GM12878 (cell line): ENCODE measurements at regions not wholly inside any gene's neighbourhood (a gene's known extent, or its start where the extent isn't known, plus 50 kb on each side); places are given as distances from the start of the nearest gene placed in this dataset.

ENCODE experiments used
- ATAC-seq: fragments of 200-7000 bp; cut with Tn5 transposase; 3 replicates; pipeline ENCODE4 v1.9.1; 2020; ENCODE audit warnings: mild to moderate bottlenecking, moderate library complexity
- BruUV-seq: library from RNA; stranded (reverse); fragments of 400-500 nt; replicated peaks from 2 replicates; lab custom pipeline; 2021; lab: Mats Ljungman, UMichigan
- CTCF ChIA-PET: fragments of 300-600 bp; sonication (Branson Sonifier 250); formaldehyde crosslinking; extraction: SDS; loops from one replicate; lab custom pipeline; 2021; ENCODE audit warnings: inconsistent platforms; lab: Yijun Ruan, JAX
- POLR2A ChIA-PET: fragments of 350-600 bp; formaldehyde crosslinking; extraction: SDS; loops from one replicate; lab custom pipeline; 2021; ENCODE audit warnings: inconsistent platforms; lab: Charles Lee
- RAD21 ChIA-PET: fragments of 300-600 bp; sonication (Branson Sonifier 250); formaldehyde crosslinking; loops from one replicate; lab custom pipeline; 2023; ENCODE audit warnings: antibody characterized with exemption; ENCODE audit not compliant: unreplicated experiment; lab: Charles Lee
- SMC1A ChIA-PET: fragments of 300-600 bp; sonication (Branson Sonifier 250); formaldehyde crosslinking; loops from one replicate; lab custom pipeline; 2023; ENCODE audit not compliant: unreplicated experiment, uncharacterized antibody; lab: Charles Lee
- DNase-seq: peaks from one replicate; pipeline ENCODE4 v3.0.0-alpha.2; 2011; ENCODE audit warnings: low read depth, low spot score
- FAIRE-seq: peaks from 3 replicates; lab custom pipeline; 2011; peaks lifted over from hg19 to GRCh38; lab: Jason Lieb, UNC
- H2AFZ ChIP-seq: 2 replicates; pipeline ENCODE4 v1.6.0; 2011; ENCODE audit warnings: low read depth, low read length, control low read depth; ENCODE audit not compliant: control insufficient read depth
- H3K27ac ChIP-seq: 2 replicates; pipeline ENCODE4 v1.5.1; 2011; ENCODE audit warnings: control low read depth; ENCODE audit not compliant: control insufficient read depth, insufficient read depth
- H3K27me3 ChIP-seq, 2 experiments: replicated peaks in 1 of 2; 2 replicates each; pipeline versions ENCODE4 v1.6.0 to v1.6.1; 2011; ENCODE audit warnings: low read length in 1 of 2; ENCODE audit not compliant: control insufficient read depth in 2 of 2, insufficient read depth in 2 of 2
- H3K36me3 ChIP-seq, 2 experiments: 2 replicates each; pipeline ENCODE4 v1.5.1; 2011; ENCODE audit warnings: low read length in 1 of 2; ENCODE audit not compliant: control insufficient read depth in 2 of 2, insufficient read depth in 2 of 2
- H3K4me1 ChIP-seq: 2 replicates; pipeline ENCODE4 v1.6.1; 2011; ENCODE audit warnings: mild to moderate bottlenecking, low read length, moderate library complexity, mixed read lengths; ENCODE audit not compliant: control insufficient read depth, insufficient read depth
- H3K4me2 ChIP-seq: 2 replicates; pipeline ENCODE4 v1.6.0; 2011; ENCODE audit warnings: control low read depth; ENCODE audit not compliant: control insufficient read depth, insufficient read depth
- H3K4me3 ChIP-seq: fragments of 200-600 bp; sonication (generic); 2 replicates; pipeline ENCODE4 v1.5.1; 2016
- H3K79me2 ChIP-seq: 2 replicates; pipeline ENCODE4 v1.6.0; 2011; ENCODE audit warnings: low read length; ENCODE audit not compliant: control insufficient read depth, insufficient read depth
- H3K9ac ChIP-seq: 2 replicates; pipeline ENCODE4 v1.8.0; 2011; ENCODE audit warnings: low read length, control low read depth, mixed read lengths; ENCODE audit not compliant: control insufficient read depth, insufficient read depth
- H3K9me3 ChIP-seq: replicated peaks from 3 replicates; pipeline ENCODE4 v1.5.1; 2011; ENCODE audit warnings: mild to moderate bottlenecking, low read length; ENCODE audit not compliant: control insufficient read depth, insufficient read depth
- H4K20me1 ChIP-seq: 2 replicates; pipeline ENCODE4 v1.6.0; 2011; ENCODE audit not compliant: control insufficient read depth, insufficient read depth
- CEBPB ChIP-seq, 2 experiments: fragments of 150-350 bp in 1 of 2; IDR thresholded peaks; 2 replicates each; pipeline ENCODE4 v1.6.1; 2012 to 2014; ENCODE audit warnings: low read depth in 2 of 2, low read length in 2 of 2, borderline replicate concordance in 1 of 2, inconsistent platforms in 1 of 2
- FOXK2 ChIP-seq: fragments of 450-650 bp; IDR thresholded peaks from 2 replicates; pipeline ENCODE4 v1.6.1; 2017; ENCODE audit warnings: mild to moderate bottlenecking, moderate library complexity
- HDAC2 ChIP-seq: fragments of 200-600 bp; sonication (generic); IDR thresholded peaks from 2 replicates; pipeline ENCODE4 v1.6.1; 2017
- KAT2A ChIP-seq: conservative IDR thresholded peaks from 2 replicates; pipeline ENCODE4 v1.6.1; 2011; ENCODE audit warnings: low read depth, low read length; ENCODE audit not compliant: control insufficient read depth
- KDM1A ChIP-seq: fragments of 200-600 bp; sonication (generic); IDR thresholded peaks from 2 replicates; pipeline ENCODE4 v1.6.1; 2016; ENCODE audit warnings: borderline replicate concordance
- MEF2A ChIP-seq: IDR thresholded peaks from 2 replicates; pipeline ENCODE4 v1.6.1; 2011; ENCODE audit warnings: low read depth, mild to moderate bottlenecking, low read length, moderate library complexity; ENCODE audit not compliant: insufficient read depth
- NR2C1 ChIP-seq: fragments of 450-650 bp; IDR thresholded peaks from 2 replicates; pipeline ENCODE4 v1.6.1; 2017; ENCODE audit warnings: antibody characterized with exemption, mild to moderate bottlenecking, moderate library complexity
- NRF1 ChIP-seq: conservative IDR thresholded peaks from 2 replicates; pipeline ENCODE4 v1.6.1; 2011; ENCODE audit warnings: mild to moderate bottlenecking, low read depth, low read length, improper control_type of control experiment
- POLR2AphosphoS5 ChIP-seq: IDR thresholded peaks from 2 replicates; pipeline ENCODE4 v1.6.1; 2011; ENCODE audit warnings: mild to moderate bottlenecking, low read length, inconsistent platforms
- RAD21 ChIP-seq: IDR thresholded peaks from 2 replicates; pipeline ENCODE4 v1.6.1; 2011; ENCODE audit warnings: mild to moderate bottlenecking, low read depth, low read length, moderate library complexity; ENCODE audit not compliant: insufficient read depth
- SMAD5 ChIP-seq: IDR thresholded peaks from 2 replicates; pipeline ENCODE4 v1.6.1; 2016; ENCODE audit warnings: antibody characterized with exemption, low read depth
- STAT3 ChIP-seq: IDR thresholded peaks from 2 replicates; pipeline ENCODE4 v1.6.1; 2011; ENCODE audit warnings: low read depth, low read length, improper control_type of control experiment
- WGBS: methylation state at CpG from one replicate; pipeline ENCODE4 v1.1.6; 2016; ENCODE audit warnings: low lambda C conversion rate; ENCODE audit not compliant: insufficient replicate concordance, insufficient coverage; ENCODE audit errors: missing lambda C conversion rate; 5-methylcytosine and 5-hydroxymethylcytosine counted together
- in situ Hi-C: fragments of 300-500 bp; cut with MboI; formaldehyde crosslinking; loops from 9 replicates; pipeline ENCODE4 v1.14.3; 2018; ENCODE audit warnings: mixed read lengths
- intact Hi-C: fragments of 100-400 bp; cut with micrococcal nuclease; formaldehyde crosslinking; loops from one replicate; pipeline ENCODE4 v1.14.2; 2022; ENCODE audit not compliant: unreplicated experiment
- TF ChIP-seq, protein P1 (sequence below): IDR thresholded peaks from 2 replicates; pipeline ENCODE4 v1.6.1; 2011; ENCODE audit warnings: low read depth, low read length, improper control_type of control experiment, borderline replicate concordance
- TF ChIP-seq, protein P2 (sequence below): IDR thresholded peaks from 2 replicates; pipeline ENCODE4 v1.6.1; 2012; ENCODE audit warnings: low read depth, low read length, improper control_type of control experiment
- TF ChIP-seq, protein P3 (sequence below): fragments of 450-650 bp; IDR thresholded peaks from 2 replicates; pipeline ENCODE4 v1.6.1; 2018; ENCODE audit warnings: borderline replicate concordance, mild to moderate bottlenecking; ENCODE audit not compliant: partially characterized antibody
- TF ChIP-seq, protein P4 (sequence below): fragments of 450-650 bp; formaldehyde crosslinking; IDR thresholded peaks from 2 replicates; pipeline ENCODE4 v1.4.0; 2022; ENCODE audit warnings: mild to moderate bottlenecking, moderate library complexity

DNA sequence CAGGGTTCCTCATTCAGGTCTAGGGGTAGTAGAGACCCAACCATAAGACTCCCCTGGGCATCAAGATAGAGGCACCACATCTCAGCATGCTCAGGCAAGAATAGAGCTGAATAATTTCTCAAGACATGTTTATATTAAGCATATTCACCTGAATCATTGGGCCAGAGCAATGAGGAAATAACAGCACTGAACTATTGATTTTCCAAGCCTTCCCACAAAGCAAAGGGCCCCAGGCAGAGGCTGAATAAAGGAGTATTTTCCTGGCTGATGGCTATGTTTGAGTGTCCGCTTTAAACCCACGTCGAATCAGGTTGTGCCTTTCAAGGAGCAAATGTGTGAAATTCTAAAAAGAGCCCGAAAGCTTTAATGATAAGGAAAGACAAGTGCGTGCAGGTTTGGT lies 129.2 kb downstream of the HSD17B3 start:
- Histone ChIP-seq H4K20me1 (no peaks in the 10 kb centered on the region), H3K4me3 (no peak overlapping the region), H3K79me2 (no peaks in the 10 kb centered on the region), H3K27me3 (peaks cover 0 to 4% of the 10 kb centered on the region in 2 experiments; a peak in 1 of 4 replicates), H3K27ac (no peak overlapping the region), H3K36me3 (no peaks in the 10 kb centered on the region), H3K9ac (no peak overlapping the region), H3K9me3 (no peaks in the 10 kb centered on the region), H3K4me2 (no peak overlapping the region), H3K4me1 (no peaks in the 10 kb centered on the region), H2AFZ (no peak overlapping the region)
- ChIA-PET SMC1A (no interaction called here), CTCF (interaction anchor here (1.2 kb wide), 1 partner anchor 346 kb away, joined by 3 read pairs; no protein-coding TSS in a partner anchor), POLR2A (no interaction called here), RAD21 (no interaction called here)
- BruUV-seq = no TSS peak
- ATAC-seq (no peak), FAIRE-seq (no peak), DNase-seq (no peak)
- in situ Hi-C loops (no loop called here), intact Hi-C loops (no loop called here)
- WGBS = 38% methylated on average over 5 of the region's 5 CpGs
- no peak for TF ChIP-seq STAT3
- TF ChIP-seq CEBPB (IDR thresholded peaks at IDR 0.05; ENCODE audit: borderline replicate concordance in 1 of 2, low read depth in 2 of 2, low read length in 2 of 2) = no peak
- TF ChIP-seq MEF2A = no peak
- TF ChIP-seq, protein P1, sequence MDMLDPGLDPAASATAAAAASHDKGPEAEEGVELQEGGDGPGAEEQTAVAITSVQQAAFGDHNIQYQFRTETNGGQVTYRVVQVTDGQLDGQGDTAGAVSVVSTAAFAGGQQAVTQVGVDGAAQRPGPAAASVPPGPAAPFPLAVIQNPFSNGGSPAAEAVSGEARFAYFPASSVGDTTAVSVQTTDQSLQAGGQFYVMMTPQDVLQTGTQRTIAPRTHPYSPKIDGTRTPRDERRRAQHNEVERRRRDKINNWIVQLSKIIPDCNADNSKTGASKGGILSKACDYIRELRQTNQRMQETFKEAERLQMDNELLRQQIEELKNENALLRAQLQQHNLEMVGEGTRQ = no peak
- TF ChIP-seq KDM1A = no peak
- no peak for TF ChIP-seq KAT2A
- TF ChIP-seq FOXK2 = no peak
- no peak for TF ChIP-seq RAD21
- no peak for TF ChIP-seq POLR2AphosphoS5
- no peak for TF ChIP-seq SMAD5
- TF ChIP-seq, protein P2, sequence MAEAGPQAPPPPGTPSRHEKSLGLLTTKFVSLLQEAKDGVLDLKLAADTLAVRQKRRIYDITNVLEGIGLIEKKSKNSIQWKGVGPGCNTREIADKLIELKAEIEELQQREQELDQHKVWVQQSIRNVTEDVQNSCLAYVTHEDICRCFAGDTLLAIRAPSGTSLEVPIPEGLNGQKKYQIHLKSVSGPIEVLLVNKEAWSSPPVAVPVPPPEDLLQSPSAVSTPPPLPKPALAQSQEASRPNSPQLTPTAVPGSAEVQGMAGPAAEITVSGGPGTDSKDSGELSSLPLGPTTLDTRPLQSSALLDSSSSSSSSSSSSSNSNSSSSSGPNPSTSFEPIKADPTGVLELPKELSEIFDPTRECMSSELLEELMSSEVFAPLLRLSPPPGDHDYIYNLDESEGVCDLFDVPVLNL = no peak
- TF ChIP-seq, protein P3, sequence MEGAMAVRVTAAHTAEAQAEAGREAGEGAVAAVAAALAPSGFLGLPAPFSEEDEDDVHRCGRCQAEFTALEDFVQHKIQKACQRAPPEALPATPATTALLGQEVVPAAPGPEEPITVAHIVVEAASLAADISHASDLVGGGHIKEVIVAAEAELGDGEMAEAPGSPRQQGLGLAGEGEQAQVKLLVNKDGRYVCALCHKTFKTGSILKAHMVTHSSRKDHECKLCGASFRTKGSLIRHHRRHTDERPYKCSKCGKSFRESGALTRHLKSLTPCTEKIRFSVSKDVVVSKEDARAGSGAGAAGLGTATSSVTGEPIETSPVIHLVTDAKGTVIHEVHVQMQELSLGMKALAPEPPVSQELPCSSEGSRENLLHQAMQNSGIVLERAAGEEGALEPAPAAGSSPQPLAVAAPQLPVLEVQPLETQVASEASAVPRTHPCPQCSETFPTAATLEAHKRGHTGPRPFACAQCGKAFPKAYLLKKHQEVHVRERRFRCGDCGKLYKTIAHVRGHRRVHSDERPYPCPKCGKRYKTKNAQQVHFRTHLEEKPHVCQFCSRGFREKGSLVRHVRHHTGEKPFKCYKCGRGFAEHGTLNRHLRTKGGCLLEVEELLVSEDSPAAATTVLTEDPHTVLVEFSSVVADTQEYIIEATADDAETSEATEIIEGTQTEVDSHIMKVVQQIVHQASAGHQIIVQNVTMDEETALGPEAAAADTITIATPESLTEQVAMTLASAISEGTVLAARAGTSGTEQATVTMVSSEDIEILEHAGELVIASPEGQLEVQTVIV = no peak
- TF ChIP-seq NR2C1 = no peak
- TF ChIP-seq HDAC2 = no peak
- no peak for TF ChIP-seq NRF1
- TF ChIP-seq, protein P4, sequence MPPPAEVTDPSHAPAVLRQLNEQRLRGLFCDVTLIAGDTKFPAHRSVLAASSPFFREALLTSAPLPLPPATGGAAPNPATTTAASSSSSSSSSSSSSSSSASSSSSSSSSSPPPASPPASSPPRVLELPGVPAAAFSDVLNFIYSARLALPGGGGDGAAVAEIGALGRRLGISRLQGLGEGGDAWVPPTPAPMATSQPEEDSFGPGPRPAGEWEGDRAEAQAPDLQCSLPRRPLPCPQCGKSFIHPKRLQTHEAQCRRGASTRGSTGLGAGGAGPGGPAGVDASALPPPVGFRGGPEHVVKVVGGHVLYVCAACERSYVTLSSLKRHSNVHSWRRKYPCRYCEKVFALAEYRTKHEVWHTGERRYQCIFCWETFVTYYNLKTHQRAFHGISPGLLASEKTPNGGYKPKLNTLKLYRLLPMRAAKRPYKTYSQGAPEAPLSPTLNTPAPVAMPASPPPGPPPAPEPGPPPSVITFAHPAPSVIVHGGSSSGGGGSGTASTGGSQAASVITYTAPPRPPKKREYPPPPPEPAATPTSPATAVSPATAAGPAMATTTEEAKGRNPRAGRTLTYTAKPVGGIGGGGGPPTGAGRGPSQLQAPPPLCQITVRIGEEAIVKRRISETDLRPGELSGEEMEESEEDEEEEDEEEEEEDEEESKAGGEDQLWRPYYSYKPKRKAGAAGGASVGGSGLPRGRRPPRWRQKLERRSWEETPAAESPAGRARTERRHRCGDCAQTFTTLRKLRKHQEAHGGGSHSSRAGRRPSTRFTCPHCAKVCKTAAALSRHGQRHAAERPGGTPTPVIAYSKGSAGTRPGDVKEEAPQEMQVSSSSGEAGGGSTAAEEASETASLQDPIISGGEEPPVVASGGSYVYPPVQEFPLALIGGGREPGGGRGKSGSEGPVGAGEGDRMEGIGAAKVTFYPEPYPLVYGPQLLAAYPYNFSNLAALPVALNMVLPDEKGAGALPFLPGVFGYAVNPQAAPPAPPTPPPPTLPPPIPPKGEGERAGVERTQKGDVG = no peak
